Neural progenitor cell (in vitro differentiated cells): ENCODE measurements at regions not wholly inside any gene's neighbourhood (a gene's known extent, or its start where the extent isn't known, plus 50 kb on each side); places are given as distances from the start of the nearest gene placed in this dataset.
"Not testable (repeated sequence)": the region's sequence is repeated elsewhere in the genome, so short reads cannot be mapped to it uniquely, and the experiment has no call there.

Source experiments
- DNase-seq: peaks from one replicate; pipeline ENCODE4 v3.0.0-alpha.2; 2016; ENCODE audit warnings: low spot score
- H2AFZ ChIP-seq: fragments of 200-600 bp; sonication (generic); replicated peaks from 2 replicates; pipeline ENCODE4 v1.6.1; 2016; ENCODE audit warnings: antibody characterized with exemption
- H3F3A ChIP-seq: fragments of 200-600 bp; sonication (generic); 2 replicates; pipeline ENCODE4 v1.6.1; 2016; ENCODE audit warnings: antibody characterized with exemption, low read depth
- H3K27ac ChIP-seq: fragments of 200-600 bp; sonication (generic); 2 replicates; pipeline ENCODE4 v1.5.1; 2016; ENCODE audit warnings: mild to moderate bottlenecking
- H3K27me3 ChIP-seq: fragments of 200-600 bp; sonication (generic); 2 replicates; pipeline ENCODE4 v1.6.1; 2016; ENCODE audit warnings: mild to moderate bottlenecking, moderate library complexity
- H3K36me3 ChIP-seq: fragments of 200-600 bp; sonication (generic); 2 replicates; pipeline ENCODE4 v1.5.1; 2016
- H3K4me1 ChIP-seq: fragments of 200-600 bp; sonication (generic); 2 replicates; pipeline ENCODE4 v1.6.1; 2016; ENCODE audit warnings: mixed run types
- H3K4me2 ChIP-seq: fragments of 200-600 bp; sonication (generic); 2 replicates; pipeline ENCODE4 v1.6.1; 2016
- H3K4me3 ChIP-seq: fragments of 200-600 bp; sonication (generic); 2 replicates; pipeline ENCODE4 v1.5.1; 2016
- H3K79me2 ChIP-seq: fragments of 200-600 bp; sonication (generic); 2 replicates; pipeline ENCODE4 v1.6.1; 2016; ENCODE audit warnings: low read depth
- H3K9ac ChIP-seq: fragments of 200-600 bp; sonication (generic); 2 replicates; pipeline ENCODE4 v1.6.1; 2016
- H3K9me3 ChIP-seq: fragments of 200-600 bp; sonication (generic); 2 replicates; pipeline ENCODE4 v1.5.1; 2016; ENCODE audit warnings: low read depth
- H4K20me1 ChIP-seq: fragments of 200-600 bp; sonication (generic); 2 replicates; pipeline ENCODE4 v1.6.1; 2016; ENCODE audit warnings: low read depth
- H3K27ac Mint-ChIP-seq: 3 replicates; pipeline ENCODE4 v1.8.0; 2021; ENCODE audit warnings: mixed read lengths
- H3K27me3 Mint-ChIP-seq: 2 replicates; pipeline ENCODE4 v1.8.0; 2022; ENCODE audit warnings: low read depth, mild to moderate bottlenecking, inconsistent platforms, moderate library complexity, mixed read lengths; ENCODE audit not compliant: insufficient read depth
- H3K36me3 Mint-ChIP-seq: 3 replicates; pipeline ENCODE4 v1.8.0; 2021; ENCODE audit warnings: mixed read lengths
- H3K4me1 Mint-ChIP-seq: 3 replicates; pipeline ENCODE4 v1.8.0; 2021; ENCODE audit warnings: mixed read lengths
- H3K4me3 Mint-ChIP-seq: 3 replicates; pipeline ENCODE4 v1.8.0; 2021; ENCODE audit warnings: mild to moderate bottlenecking, moderate library complexity, mixed read lengths
- H3K9me3 Mint-ChIP-seq: 3 replicates; pipeline ENCODE4 v1.8.0; 2020; ENCODE audit warnings: mixed read lengths
- EZH2 ChIP-seq: fragments of 200-600 bp; sonication (generic); IDR thresholded peaks from 2 replicates; pipeline ENCODE4 v1.6.1; 2017; ENCODE audit warnings: antibody characterized with exemption, mild to moderate bottlenecking, moderate library complexity
- EZH2phosphoT487 ChIP-seq: fragments of 200-600 bp; sonication (generic); IDR thresholded peaks from 2 replicates; pipeline ENCODE4 v1.6.1; 2017; ENCODE audit warnings: antibody characterized with exemption
- TF ChIP-seq, protein P1 (sequence below): fragments of 200-600 bp; sonication (generic); IDR thresholded peaks from 2 replicates; pipeline ENCODE4 v1.5.1; 2017; ENCODE audit warnings: antibody characterized with exemption, mild to moderate bottlenecking

DNA sequence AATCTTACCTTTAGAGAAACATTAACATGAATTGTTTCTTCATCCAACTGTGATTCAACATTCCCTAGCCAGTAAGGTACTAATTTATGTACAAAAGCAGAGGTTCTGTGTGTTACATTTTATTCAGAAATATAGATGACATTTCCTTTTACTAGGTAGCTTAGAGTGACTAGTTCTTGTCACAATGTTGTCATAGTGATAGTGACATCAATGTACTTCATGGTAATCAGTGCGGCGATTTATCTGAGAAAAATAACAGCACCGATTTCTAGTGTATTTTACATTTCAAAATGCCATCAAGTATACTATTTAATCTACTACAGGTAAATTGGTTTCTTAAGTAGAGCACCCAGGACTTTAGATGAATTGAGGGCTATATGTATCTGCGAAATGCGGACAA, 72.1 kb upstream of the DGKB start:
- DNase-seq, result no peak
- H3K27ac ChIP-seq, result no peak overlapping the region
- TF ChIP-seq, protein P1, sequence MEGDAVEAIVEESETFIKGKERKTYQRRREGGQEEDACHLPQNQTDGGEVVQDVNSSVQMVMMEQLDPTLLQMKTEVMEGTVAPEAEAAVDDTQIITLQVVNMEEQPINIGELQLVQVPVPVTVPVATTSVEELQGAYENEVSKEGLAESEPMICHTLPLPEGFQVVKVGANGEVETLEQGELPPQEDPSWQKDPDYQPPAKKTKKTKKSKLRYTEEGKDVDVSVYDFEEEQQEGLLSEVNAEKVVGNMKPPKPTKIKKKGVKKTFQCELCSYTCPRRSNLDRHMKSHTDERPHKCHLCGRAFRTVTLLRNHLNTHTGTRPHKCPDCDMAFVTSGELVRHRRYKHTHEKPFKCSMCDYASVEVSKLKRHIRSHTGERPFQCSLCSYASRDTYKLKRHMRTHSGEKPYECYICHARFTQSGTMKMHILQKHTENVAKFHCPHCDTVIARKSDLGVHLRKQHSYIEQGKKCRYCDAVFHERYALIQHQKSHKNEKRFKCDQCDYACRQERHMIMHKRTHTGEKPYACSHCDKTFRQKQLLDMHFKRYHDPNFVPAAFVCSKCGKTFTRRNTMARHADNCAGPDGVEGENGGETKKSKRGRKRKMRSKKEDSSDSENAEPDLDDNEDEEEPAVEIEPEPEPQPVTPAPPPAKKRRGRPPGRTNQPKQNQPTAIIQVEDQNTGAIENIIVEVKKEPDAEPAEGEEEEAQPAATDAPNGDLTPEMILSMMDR, result no peak
- TF ChIP-seq EZH2phosphoT487 (no peak), EZH2 (no peak)

DNA sequence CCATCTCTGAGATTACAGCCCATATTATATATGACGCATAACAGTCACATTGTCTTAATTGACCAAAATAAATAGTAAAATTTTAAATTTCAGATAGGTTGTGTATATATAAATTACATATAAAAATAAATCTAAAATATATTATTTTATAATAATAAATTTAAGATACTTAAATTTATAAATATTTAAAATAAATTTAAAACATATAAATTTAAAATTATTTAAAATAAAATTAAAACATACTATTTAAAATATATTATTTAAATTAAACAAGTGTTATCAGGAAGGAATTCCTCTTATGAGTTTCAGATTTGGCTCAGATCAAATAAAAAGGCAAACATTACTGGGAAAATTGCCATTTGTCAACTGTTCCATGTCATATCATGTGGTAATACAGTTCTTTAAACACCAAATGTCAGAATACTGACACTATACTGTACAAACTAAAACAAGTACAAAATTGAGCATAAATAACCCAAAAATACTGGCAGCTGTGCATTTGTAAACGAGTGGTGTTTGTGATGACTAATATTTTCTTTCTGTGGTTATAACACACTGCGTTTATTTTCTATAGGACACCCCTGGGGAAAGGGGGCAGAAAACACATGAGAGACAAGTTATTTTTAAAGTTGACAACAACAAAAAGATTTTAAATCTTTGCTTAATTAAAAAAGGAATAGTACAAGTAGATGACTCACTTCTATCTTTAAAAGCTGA, 71.3 kb upstream of the DGKB start:
- no peak for DNase-seq
- no peak overlapping the region for H3K9ac ChIP-seq
- H4K20me1 ChIP-seq, result no peaks in the 10 kb centered on the region
- no peaks in the 10 kb centered on the region for H3K79me2 ChIP-seq
- H3K27me3 Mint-ChIP-seq, result no peaks in the 10 kb centered on the region
- H3K9me3 Mint-ChIP-seq, result no peaks in the 10 kb centered on the region
- no peak overlapping the region for H3K4me2 ChIP-seq
- H3K36me3 ChIP-seq, result no peaks in the 10 kb centered on the region
- no peaks in the 10 kb centered on the region for H3K4me1 Mint-ChIP-seq
- H3K9me3 ChIP-seq, result no peaks in the 10 kb centered on the region
- H3K4me3 ChIP-seq, result no peak overlapping the region
- H3K27me3 ChIP-seq, result no peaks in the 10 kb centered on the region
- H3K36me3 Mint-ChIP-seq, result no peaks in the 10 kb centered on the region
- H3K4me3 Mint-ChIP-seq, result no peak overlapping the region
- no peak overlapping the region for H2AFZ ChIP-seq
- H3K4me1 ChIP-seq, result no peaks in the 10 kb centered on the region
- TF ChIP-seq EZH2phosphoT487 (no peak), EZH2 (no peak)
- TF ChIP-seq, protein P1, result no peak
- no peaks in the 10 kb centered on the region for H3F3A ChIP-seq
- H3K27ac ChIP-seq, result no peak overlapping the region
- H3K27ac Mint-ChIP-seq, result no peak overlapping the region

More for the DNA sequence above, 72.1 kb upstream of the DGKB start:
- Histone ChIP-seq H3F3A (no peaks in the 10 kb centered on the region), H4K20me1 (no peaks in the 10 kb centered on the region), H3K9me3 (no peaks in the 10 kb centered on the region), H3K79me2 (no peaks in the 10 kb centered on the region), H3K36me3 (no peaks in the 10 kb centered on the region), H3K4me3 (no peak overlapping the region), H2AFZ (no peak overlapping the region), H3K4me1 (no peaks in the 10 kb centered on the region), H3K27me3 (no peaks in the 10 kb centered on the region), H3K9ac (no peak overlapping the region), H3K4me2 (no peak overlapping the region)
- Mint-ChIP-seq H3K4me3 (no peak overlapping the region), H3K9me3 (no peaks in the 10 kb centered on the region), H3K36me3 (no peaks in the 10 kb centered on the region), H3K27me3 (no peaks in the 10 kb centered on the region), H3K4me1 (no peaks in the 10 kb centered on the region), H3K27ac (no peak overlapping the region)

DNA sequence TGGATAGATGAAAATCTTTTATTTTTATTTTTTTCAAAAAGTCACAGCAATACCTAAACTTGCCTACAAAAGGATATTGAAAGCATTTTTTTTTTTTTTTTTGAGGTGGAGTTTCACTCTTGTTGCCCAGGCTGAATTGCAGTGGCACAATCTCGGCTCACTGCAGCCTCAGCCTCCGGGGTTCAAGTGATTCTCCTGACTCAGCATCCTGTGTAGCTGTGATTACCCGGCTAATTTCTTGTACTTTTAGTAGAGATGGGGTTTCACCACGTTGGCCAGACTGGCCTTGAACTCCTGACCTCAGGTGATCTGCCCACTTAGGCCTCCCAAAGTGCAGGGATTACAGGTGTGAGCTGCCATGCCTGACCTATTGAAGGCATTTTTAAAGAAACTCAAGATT, 69.1 kb upstream of the DGKB start:
- not testable (repeated sequence) for H3K36me3 ChIP-seq, H3K4me1 ChIP-seq, H4K20me1 ChIP-seq, H3K27ac Mint-ChIP-seq, H3K27ac ChIP-seq, H3K4me1 Mint-ChIP-seq, H3K9me3 Mint-ChIP-seq, H3K9me3 ChIP-seq, H2AFZ ChIP-seq, H3K36me3 Mint-ChIP-seq, H3F3A ChIP-seq, DNase-seq, H3K27me3 Mint-ChIP-seq, H3K9ac ChIP-seq, H3K4me3 ChIP-seq, H3K27me3 ChIP-seq, H3K4me3 Mint-ChIP-seq, H3K79me2 ChIP-seq, H3K4me2 ChIP-seq

DNA sequence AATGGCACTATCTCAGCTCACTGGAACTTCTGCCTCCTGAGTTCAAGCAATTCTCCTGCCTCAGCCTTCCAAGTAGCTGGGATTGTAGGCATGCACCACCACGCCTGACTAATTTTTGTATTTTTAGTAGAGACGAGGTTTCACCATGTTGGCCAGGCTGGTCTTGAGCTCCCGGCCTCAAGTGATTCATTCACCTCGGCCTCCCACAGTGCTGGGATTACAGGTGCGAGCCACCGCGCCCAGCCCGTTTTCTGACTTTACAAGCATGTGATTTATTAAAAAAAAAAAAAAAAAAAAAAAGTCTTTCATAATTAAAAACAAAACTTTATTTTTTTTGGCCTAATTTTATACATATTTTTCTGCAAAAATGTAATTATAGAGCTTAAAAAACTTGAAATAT, 64.8 kb upstream of the DGKB start:
- H3K36me3 ChIP-seq, H3K4me1 ChIP-seq, H3K9me3 ChIP-seq, H4K20me1 ChIP-seq, H3K27me3 Mint-ChIP-seq, H3F3A ChIP-seq, H3K27ac Mint-ChIP-seq, H3K27ac ChIP-seq, H3K9me3 Mint-ChIP-seq, H3K79me2 ChIP-seq, H3K27me3 ChIP-seq, H3K4me3 ChIP-seq, H3K4me2 ChIP-seq, H3K9ac ChIP-seq, H3K4me3 Mint-ChIP-seq, DNase-seq, H3K36me3 Mint-ChIP-seq, H2AFZ ChIP-seq, H3K4me1 Mint-ChIP-seq: not testable (repeated sequence)
